Head of caudate nucleus (tissue), 42 donors: ENCODE measurements at regions not wholly inside any gene's neighbourhood (a gene's known extent, or its start where the extent isn't known, plus 50 kb on each side); places are given as distances from the start of the nearest gene placed in this dataset.
A peak's percentile ranks its signal among the peaks of the same experiment; 100 is the strongest.

Experiments
- DNase-seq, 42 donors: peaks; one replicate each; pipeline versions ENCODE4 v3.0.0 to v3.0.0-alpha.2; 2020 to 2021; ENCODE audit warnings: mixed read lengths in 7 of 42
- intact Hi-C: fragments of 100-400 bp; cut with DNase I; formaldehyde crosslinking; loops from one replicate; pipeline ENCODE4 v1.15.0; 2022

GRCh38 chr3:144182501-144182900, 210.9 kb downstream of the DIPK2A start:
- intact Hi-C loops = no loop called here
- no peak for DNase-seq

- intact Hi-C loops = no loop called here
These were observed 213.7 kb downstream of the DIPK2A start for GRCh38 chr3:144185276-144185675.

GRCh38 chr3:144187531-144188210, 216.0 kb downstream of the DIPK2A start:
- intact Hi-C loops = no loop called here
- DNase-seq = no peak

More at GRCh38 chr3:144185276-144185675, 213.7 kb downstream of the DIPK2A start:
- no peak for DNase-seq

GRCh38 chr3:144189044-144189443, 217.4 kb downstream of the DIPK2A start:
- intact Hi-C loops = no loop called here
- DNase-seq = no peak

- no peak for DNase-seq
- intact Hi-C loops = no loop called here
These were observed 225.5 kb downstream of the DIPK2A start for GRCh38 chr3:144197116-144197515.

GRCh38 chr3:144197582-144197981, 226.0 kb downstream of the DIPK2A start:
- intact Hi-C loops = no loop called here
- no peak for DNase-seq

GRCh38 chr3:144200004-144200403, 228.4 kb downstream of the DIPK2A start:
- intact Hi-C loops = no loop called here
- no peak for DNase-seq

- intact Hi-C loops = no loop called here
- DNase-seq = no peak
These were observed 228.8 kb downstream of the DIPK2A start for GRCh38 chr3:144200466-144200865.

GRCh38 chr3:144221761-144222160, 250.1 kb downstream of the DIPK2A start:
- peak in 4 of 42 donors; percentile 7 to 22 (median 10) for DNase-seq
- intact Hi-C loops = no loop called here

GRCh38 chr3:144229330-144229729, 257.7 kb downstream of the DIPK2A start:
- DNase-seq = no peak
- intact Hi-C loops = no loop called here

GRCh38 chr3:144229953-144230352, 258.3 kb downstream of the DIPK2A start:
- intact Hi-C loops = no loop called here
- no peak for DNase-seq

GRCh38 chr3:144235489-144235888, 263.9 kb downstream of the DIPK2A start:
- no peak for DNase-seq
- intact Hi-C loops = no loop called here

- DNase-seq = no peak
- intact Hi-C loops = no loop called here
These were observed 265.7 kb downstream of the DIPK2A start for GRCh38 chr3:144237351-144237750.

GRCh38 chr3:144241404-144241803, 269.8 kb downstream of the DIPK2A start:
- intact Hi-C loops = no loop called here

GRCh38 chr3:144242747-144243146, 271.1 kb downstream of the DIPK2A start:
- intact Hi-C loops = no loop called here
- DNase-seq = no peak

More at GRCh38 chr3:144241404-144241803, 269.8 kb downstream of the DIPK2A start:
- peak in 4 of 42 donors; percentile 6 to 36 (median 18) for DNase-seq

- no peak for DNase-seq
- intact Hi-C loops = no loop called here
These were observed 273.0 kb downstream of the DIPK2A start for GRCh38 chr3:144244662-144245061.

GRCh38 chr3:144252896-144253295, 281.3 kb downstream of the DIPK2A start:
- intact Hi-C loops = no loop called here
- no peak for DNase-seq

- no peak for DNase-seq
- intact Hi-C loops = no loop called here
These were observed 285.8 kb downstream of the DIPK2A start for GRCh38 chr3:144257381-144257780.

GRCh38 chr3:144259267-144259666, 287.6 kb downstream of the DIPK2A start:
- intact Hi-C loops = no loop called here
- DNase-seq = no peak

- intact Hi-C loops = no loop called here
- DNase-seq = no peak
These were observed 292.1 kb downstream of the DIPK2A start for GRCh38 chr3:144263706-144264105.

GRCh38 chr3:144264350-144264749, 292.7 kb downstream of the DIPK2A start:
- intact Hi-C loops = no loop called here
- no peak for DNase-seq
